Anterior cingulate cortex (tissue), 58 donors: ENCODE measurements at regions not wholly inside any gene's neighbourhood (a gene's known extent, or its start where the extent isn't known, plus 50 kb on each side); places are given as distances from the start of the nearest gene placed in this dataset.
A peak's percentile ranks its signal among the peaks of the same experiment; 100 is the strongest.

Experiments used
- DNase-seq, 58 donors: peaks; one replicate each; lab custom pipeline; 2025; lab: John Stamatoyannopoulos, UW

GRCh38 chr16:79500286-79500685 is 100.3 kb downstream of the MAF start:
- no peak for DNase-seq

- DNase-seq, result no peak
Observed at GRCh38 chr16:79498928-79499327, 101.6 kb downstream of the MAF start.

DNA sequence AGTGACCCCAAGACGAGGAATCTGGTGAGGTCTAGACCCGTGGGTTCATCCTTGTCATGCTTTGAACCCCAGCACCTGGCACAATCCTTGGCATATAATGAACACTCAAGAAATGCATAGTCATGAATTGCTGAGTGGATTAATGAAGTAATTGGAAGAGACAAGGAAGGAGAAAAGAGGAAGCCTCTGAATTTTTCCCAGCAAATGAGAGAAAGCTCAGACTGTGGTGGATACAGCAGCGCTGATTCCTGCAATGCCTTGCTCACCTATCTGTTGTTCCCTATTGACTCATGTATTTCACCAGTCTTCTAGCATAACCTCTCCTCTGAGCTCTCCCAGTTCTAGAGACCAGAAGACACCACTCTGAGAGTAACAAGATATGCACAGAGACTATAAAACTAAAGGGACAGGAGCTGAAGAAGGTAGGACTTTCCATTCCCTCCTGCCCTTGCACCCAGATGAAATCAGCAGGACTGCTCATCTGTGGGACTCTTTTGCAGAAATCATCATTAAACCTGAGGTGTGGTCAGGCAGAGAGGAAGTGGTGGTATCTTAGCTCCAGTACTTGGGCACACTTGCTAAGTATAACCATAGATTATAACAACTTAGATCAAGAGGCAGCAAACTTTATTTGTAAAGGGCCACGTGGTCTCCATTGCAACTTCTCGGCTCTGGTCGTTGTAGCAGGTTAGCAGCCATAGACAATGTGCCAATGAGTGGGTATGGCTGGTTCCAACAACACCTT is 102.8 kb downstream of the MAF start:
- no peak for DNase-seq

DNA sequence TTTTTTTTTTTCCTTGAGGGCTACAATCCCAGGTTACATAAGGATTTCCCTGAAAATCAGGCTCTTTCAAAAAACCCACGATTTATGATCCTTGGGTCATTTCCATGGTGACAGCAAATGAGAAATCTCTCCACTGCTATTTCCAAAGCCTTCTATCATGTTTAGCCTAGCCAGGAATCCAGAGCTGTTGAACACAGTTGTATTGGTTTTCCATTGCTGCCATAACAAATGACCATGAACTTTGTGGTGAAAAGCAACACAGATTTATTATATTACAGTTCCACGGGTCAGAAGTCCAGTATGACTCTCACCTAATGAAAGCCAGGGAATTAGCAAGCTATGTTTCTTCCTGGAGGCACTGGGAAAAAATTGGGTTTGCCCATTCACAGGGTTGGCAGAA is 106.6 kb downstream of the MAF start:
- no peak for DNase-seq

GRCh38 chr16:79492036-79492435 is 108.5 kb downstream of the MAF start:
- DNase-seq, result no peak

GRCh38 chr16:79485020-79485419 is 115.5 kb downstream of the MAF start:
- DNase-seq, result no peak

GRCh38 chr16:79484237-79484636 is 116.3 kb downstream of the MAF start:
- no peak for DNase-seq

- no peak for DNase-seq
Observed at GRCh38 chr16:79483336-79483735, 117.2 kb downstream of the MAF start.

DNA sequence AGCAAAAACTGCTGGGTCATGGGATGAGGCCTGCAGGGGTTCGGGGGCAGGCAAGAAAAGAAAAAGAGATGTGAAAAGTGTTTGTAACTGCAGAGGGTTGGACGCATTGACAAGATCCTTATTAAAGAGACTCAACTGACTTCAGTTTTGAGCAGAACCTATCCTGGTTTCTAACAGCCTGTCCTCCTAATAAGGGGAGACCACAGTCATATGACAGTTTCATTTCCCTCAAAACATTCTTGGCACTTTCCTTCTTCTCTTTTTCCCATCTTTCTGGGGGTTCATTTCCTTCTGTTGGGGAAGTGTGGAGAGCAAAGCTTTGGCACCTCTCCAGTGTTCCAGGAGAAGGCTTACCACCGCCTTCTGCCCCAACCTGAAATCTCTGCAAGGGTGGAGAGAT is 118.5 kb downstream of the MAF start:
- DNase-seq, result peak in 1 of 58 donors; percentile 39

GRCh38 chr16:79480929-79481328 is 119.6 kb downstream of the MAF start:
- no peak for DNase-seq

GRCh38 chr16:79480056-79480455 is 120.5 kb downstream of the MAF start:
- DNase-seq, result no peak

- DNase-seq, result no peak
Observed at GRCh38 chr16:79476580-79476979, 124.0 kb downstream of the MAF start.

GRCh38 chr16:79475841-79476240 is 124.7 kb downstream of the MAF start:
- no peak for DNase-seq

- no peak for DNase-seq
Observed at GRCh38 chr16:79473456-79473855, 127.1 kb downstream of the MAF start.

- DNase-seq, result no peak
Observed at GRCh38 chr16:79472426-79472825, 128.1 kb downstream of the MAF start.

DNA sequence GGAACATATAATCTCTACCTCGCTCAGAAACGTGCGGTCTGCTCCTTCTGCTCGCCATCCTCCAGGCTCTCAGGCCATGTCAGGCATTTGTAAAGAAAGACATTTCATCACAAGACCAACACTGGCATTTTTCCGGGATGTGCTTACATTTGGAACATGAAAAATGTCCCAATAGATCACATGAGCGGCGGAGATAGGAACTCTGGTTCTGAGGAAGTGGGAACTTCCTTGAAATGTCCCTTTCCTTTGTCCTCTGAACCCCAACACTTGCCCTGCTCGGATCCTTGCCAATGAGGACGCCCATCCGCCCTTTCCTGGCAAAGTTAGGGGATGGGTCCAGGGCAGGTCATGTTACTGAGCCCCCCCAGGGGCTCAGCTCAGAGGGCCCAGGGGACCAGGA is 130.5 kb downstream of the MAF start:
- DNase-seq, result peak in 3 of 58 donors; percentile 3 to 12 (median 10)

- DNase-seq, result no peak
Observed at GRCh38 chr16:79468631-79469030, 131.9 kb downstream of the MAF start.

DNA sequence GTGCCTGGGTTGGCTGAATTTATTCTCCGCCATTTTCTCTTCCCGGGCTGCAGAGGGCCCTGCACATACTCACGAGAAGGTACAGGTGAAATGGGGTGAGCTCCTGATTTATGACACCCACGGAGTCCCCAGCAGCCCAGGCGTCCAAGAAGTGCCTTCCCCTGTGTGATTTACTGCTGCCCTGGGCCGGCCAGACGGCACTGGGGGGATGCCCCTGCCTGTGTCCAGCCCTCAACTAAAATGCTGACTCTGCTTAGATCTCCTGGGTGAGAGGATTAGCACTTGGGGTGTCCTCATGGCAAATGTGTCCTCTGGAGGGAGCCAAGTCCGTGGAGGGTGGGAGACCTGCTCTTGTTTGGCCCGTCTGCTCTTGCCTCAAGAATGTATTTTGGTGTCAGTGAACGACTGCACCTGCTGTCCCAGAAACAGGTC is 132.4 kb downstream of the MAF start:
- no peak for DNase-seq

DNA sequence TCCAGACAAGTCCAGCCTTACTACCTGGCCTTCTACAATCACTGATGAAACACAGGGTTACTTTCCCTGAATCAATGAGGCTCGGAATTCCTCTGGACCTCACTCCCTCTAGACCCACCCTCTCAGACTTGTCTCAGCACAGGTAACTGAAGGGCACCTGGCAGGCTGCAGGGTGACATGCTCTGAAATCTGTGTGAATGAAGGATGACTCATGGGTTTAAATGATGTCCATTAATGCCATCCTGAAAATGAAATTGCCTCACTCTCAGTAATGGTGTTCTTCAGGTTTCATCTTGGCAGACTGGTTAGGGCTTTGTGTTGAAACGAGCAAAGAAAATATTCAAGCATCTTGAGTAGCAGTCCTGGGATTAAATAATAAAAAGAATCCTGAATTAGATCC is 134.4 kb downstream of the MAF start:
- DNase-seq, result no peak

DNA sequence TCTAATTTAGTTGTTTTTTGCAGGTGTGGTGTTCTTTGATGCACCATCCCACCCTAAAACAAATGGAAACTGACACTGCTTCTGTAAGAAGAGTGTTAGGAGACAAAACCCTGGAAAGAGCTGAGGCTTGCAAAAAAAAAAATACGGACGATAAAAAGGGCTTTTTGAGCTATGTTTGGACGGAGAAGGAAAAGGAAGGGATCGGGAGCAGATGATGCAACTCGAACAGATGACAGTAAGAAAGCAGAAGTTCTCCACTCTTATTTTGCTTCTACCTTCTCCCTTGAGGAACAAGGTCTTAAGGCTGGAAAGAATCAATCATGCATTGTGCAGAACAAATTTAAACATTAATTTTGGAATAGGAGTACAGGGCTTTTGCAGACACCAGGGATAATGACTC is 136.7 kb downstream of the MAF start:
- peak in 2 of 58 donors; percentile 1 to 5 for DNase-seq

DNA sequence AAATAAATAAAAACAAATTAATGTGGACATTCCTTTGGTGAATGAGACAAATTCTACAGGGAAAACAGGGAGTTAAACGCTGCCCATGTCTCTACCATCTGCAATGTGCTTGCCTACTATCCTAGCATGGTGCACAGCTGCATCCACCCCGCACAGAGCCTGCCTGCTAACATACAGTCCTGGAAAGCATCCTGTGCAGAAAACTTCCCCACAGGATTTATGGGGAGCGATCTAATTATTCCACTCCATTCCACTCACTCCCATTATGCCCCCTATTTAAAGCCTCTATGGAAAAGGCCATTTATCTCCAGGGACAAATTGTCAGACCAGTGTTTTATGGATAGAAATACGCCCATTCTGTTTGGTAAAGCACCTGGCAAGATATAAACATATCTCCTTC is 144.5 kb downstream of the MAF start:
- DNase-seq, result no peak

DNA sequence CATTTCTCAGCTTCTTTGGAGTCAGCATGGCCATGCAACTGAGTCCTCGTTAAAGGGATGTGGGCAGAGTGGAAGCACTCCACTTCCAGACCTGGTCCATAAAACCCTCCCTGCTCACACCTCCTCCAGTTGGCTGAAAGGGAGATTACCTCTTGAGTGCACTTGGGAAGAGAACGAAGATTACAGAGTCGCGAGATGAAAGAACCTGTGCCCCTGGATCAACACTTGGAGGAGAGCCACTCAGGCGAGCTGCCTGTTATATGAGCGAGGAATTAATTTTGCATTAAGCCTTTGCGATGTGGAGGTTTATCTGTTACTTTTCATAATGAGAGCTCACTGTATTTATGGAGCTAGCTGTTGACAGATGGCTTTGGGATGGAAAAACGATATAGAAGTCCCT is 147.9 kb downstream of the MAF start:
- DNase-seq, result no peak
